ENCODE measurements at regions not wholly inside any gene's neighbourhood (a gene's known extent, or its start where the extent isn't known, plus 50 kb on each side); places are given as distances from the start of the nearest gene placed in this dataset.

DNA sequence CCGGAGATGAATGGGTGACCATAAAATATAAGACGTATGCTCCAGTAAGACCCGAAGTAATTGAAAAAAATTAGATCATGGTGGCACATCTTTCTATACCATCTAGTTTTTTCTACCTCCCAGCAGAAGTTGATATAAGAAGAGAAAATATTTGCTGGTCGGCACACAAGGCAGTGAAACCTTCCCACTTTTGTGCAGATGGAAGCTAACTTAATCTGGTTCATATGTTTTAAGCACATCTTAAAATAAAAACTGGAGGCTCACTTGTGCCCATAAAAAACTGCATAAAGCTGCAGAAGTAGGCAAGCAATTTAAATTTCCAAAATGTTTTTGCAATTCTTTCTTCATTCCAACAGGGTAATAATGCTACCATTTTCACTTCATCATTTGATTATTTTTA is 449.2 kb downstream of the CNTN3 start:
- Histone ChIP-seq H3K36me3 (ENCODE audit: control insufficient read depth, insufficient read depth, low read length) (no peaks in the 10 kb centered on the region), H3K27me3 (ENCODE audit: control insufficient read depth, insufficient read depth, low read length) (no peaks in the 10 kb centered on the region), H3K4me3 (ENCODE audit: low read depth, low read length) (no peak overlapping the region)
- DNase-seq (ENCODE audit: low read depth), result no peak
- TF ChIP-seq CTCF (IDR thresholded peaks at IDR 0.05; ENCODE audit: insufficient read depth, low read length, poor library complexity, severe bottlenecking), result no peak

DNA sequence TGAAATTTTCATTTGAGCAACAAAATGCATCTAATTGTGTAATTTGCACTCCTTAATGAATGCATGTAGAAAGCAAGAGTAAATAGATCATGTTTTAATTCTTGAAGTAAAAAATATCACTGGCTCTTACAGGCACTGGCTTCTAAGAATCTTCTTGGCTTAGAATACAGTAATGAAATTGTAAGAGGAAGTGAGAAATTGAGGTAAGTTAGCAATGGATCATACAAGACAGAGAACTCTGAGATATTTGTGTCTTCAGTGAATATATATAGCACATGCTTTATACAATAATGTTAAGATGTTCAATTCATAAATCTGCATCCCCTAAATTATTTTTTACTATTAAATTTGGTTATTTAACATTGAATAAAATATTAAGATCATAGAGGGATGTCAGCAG is 465.0 kb downstream of the CNTN3 start:
- TF ChIP-seq CTCF (IDR thresholded peaks at IDR 0.05; ENCODE audit: insufficient read depth, low read length, poor library complexity, severe bottlenecking), result no peak
- H3K4me3 ChIP-seq (ENCODE audit: low read depth, low read length), result no peak overlapping the region
- no peaks in the 10 kb centered on the region for H3K36me3 ChIP-seq (ENCODE audit: control insufficient read depth, insufficient read depth, low read length)
- no peaks in the 10 kb centered on the region for H3K27me3 ChIP-seq (ENCODE audit: control insufficient read depth, insufficient read depth, low read length)
- no peak for DNase-seq (ENCODE audit: low read depth)

DNA sequence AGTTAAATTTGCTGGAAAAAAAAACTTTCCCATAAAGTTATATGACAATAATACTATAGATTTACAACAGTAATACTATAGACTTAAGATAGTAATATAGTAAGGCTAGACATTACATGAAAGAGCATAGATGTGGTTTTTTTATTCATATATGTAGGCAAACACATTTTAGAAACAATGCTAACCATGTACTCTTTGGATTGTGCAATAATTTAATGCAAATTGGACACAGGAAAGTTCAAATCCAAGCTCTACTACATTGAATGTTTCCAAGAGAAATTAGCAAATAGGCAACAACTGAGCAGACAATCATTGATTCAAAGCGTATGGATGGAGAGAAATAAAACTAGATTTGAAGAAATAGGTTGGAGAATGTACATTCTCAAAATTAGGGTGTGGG is 469.2 kb downstream of the CNTN3 start:
- no peak for DNase-seq (ENCODE audit: low read depth)
- Histone ChIP-seq H3K4me3 (ENCODE audit: low read depth, low read length) (no peak overlapping the region), H3K27me3 (ENCODE audit: control insufficient read depth, insufficient read depth, low read length) (no peaks in the 10 kb centered on the region), H3K36me3 (ENCODE audit: control insufficient read depth, insufficient read depth, low read length) (no peaks in the 10 kb centered on the region)
- TF ChIP-seq CTCF (IDR thresholded peaks at IDR 0.05; ENCODE audit: insufficient read depth, low read length, poor library complexity, severe bottlenecking), result no peak

- H3K36me3 ChIP-seq (ENCODE audit: control insufficient read depth, insufficient read depth, low read length), result no peaks in the 10 kb centered on the region
- H3K4me3 ChIP-seq (ENCODE audit: low read depth, low read length), result no peak overlapping the region
- no peak for TF ChIP-seq CTCF (IDR thresholded peaks at IDR 0.05; ENCODE audit: insufficient read depth, low read length, poor library complexity, severe bottlenecking)
- H3K27me3 ChIP-seq (ENCODE audit: control insufficient read depth, insufficient read depth, low read length), result no peaks in the 10 kb centered on the region
- no peak for DNase-seq (ENCODE audit: low read depth)
Measured at GRCh38 chr3:74139648-74140047, 474.8 kb downstream of the CNTN3 start.

GRCh38 chr3:74137790-74138189 is 476.7 kb downstream of the CNTN3 start:
- no peak for TF ChIP-seq CTCF (IDR thresholded peaks at IDR 0.05; ENCODE audit: insufficient read depth, low read length, poor library complexity, severe bottlenecking)
- Histone ChIP-seq H3K36me3 (ENCODE audit: control insufficient read depth, insufficient read depth, low read length) (no peaks in the 10 kb centered on the region), H3K27me3 (ENCODE audit: control insufficient read depth, insufficient read depth, low read length) (no peaks in the 10 kb centered on the region), H3K4me3 (ENCODE audit: low read depth, low read length) (no peak overlapping the region)
- no peak for DNase-seq (ENCODE audit: low read depth)

GRCh38 chr3:74135808-74136207 is 478.7 kb downstream of the CNTN3 start:
- no peak for DNase-seq (ENCODE audit: low read depth)
- Histone ChIP-seq H3K4me3 (ENCODE audit: low read depth, low read length) (no peak overlapping the region), H3K36me3 (ENCODE audit: control insufficient read depth, insufficient read depth, low read length) (no peaks in the 10 kb centered on the region), H3K27me3 (ENCODE audit: control insufficient read depth, insufficient read depth, low read length) (no peaks in the 10 kb centered on the region)
- TF ChIP-seq CTCF (IDR thresholded peaks at IDR 0.05; ENCODE audit: insufficient read depth, low read length, poor library complexity, severe bottlenecking), result no peak

Data from kidney epithelial cell (primary cell).